Epithelial cell of prostate (primary cell): ENCODE measurements at regions not wholly inside any gene's neighbourhood (a gene's known extent, or its start where the extent isn't known, plus 50 kb on each side); places are given as distances from the start of the nearest gene placed in this dataset.

Experiments
- DNase-seq: peaks from one replicate; pipeline ENCODE4 v3.0.0-alpha.2; 2011; ENCODE audit warnings: low read depth, low spot score
- H3K27ac ChIP-seq: fragments of 450-650 bp; 2 replicates; pipeline ENCODE4 v1.5.1; 2017; ENCODE audit warnings: mild to moderate bottlenecking

GRCh38 chr14:82410064-82410463 lies 876.4 kb upstream of the SEL1L start:
- no peak overlapping the region for H3K27ac ChIP-seq
- no peak for DNase-seq

- no peak overlapping the region for H3K27ac ChIP-seq
- DNase-seq = no peak
Observed at GRCh38 chr14:82411298-82411697, 877.6 kb upstream of the SEL1L start.

DNA sequence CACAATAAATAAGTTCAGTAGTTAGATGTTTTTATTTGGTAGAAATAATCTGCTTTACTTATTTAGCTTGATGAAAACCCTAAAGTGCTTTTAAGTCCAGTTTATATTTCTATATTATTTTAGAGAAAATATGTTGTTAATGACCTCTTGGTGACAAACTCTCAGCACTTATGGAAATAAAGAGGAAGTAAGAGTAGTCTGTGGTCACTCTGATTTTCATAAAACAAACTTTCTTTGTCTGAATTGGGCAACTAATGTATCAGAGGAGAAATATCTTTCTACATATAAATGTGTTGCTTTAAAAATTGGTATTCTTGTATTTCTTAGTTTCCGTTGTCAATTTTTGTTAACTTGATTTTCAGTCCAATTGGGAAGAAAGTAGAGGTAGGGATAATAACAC lies 878.9 kb upstream of the SEL1L start:
- DNase-seq = no peak
- no peak overlapping the region for H3K27ac ChIP-seq

DNA sequence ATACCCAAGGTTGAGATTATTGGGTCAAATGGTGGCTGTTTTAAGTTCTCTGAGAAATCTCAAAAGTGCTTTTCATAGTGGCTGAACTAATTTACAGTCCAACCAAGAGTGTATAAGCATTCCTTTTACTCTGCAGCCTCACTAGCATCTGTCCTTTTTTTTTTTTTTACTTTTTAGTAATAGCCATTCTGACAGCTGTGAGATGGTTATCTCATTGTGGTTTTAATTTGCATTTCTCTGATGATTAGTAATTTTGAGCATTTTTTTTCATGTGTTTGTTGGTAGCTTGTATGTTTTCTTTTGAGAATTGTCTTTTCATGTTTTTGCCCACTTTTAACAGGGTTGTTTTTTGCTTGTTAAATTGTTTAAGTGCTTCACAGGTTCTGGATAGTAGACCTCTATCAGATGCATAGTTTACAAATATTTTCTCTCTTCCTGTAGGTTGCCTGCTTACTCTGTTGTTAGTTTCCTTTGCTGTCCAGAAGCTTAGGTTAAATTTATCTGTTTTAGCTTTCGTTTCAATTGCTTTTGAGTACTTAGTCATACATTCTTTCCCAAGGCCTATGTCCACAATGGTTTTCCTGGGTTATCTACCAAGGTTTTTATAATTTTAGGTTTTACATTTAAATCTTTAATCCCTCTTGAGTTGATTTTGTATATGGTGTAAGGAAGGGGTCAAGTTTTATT lies 881.3 kb upstream of the SEL1L start:
- no peak for DNase-seq
- no peak overlapping the region for H3K27ac ChIP-seq

DNA sequence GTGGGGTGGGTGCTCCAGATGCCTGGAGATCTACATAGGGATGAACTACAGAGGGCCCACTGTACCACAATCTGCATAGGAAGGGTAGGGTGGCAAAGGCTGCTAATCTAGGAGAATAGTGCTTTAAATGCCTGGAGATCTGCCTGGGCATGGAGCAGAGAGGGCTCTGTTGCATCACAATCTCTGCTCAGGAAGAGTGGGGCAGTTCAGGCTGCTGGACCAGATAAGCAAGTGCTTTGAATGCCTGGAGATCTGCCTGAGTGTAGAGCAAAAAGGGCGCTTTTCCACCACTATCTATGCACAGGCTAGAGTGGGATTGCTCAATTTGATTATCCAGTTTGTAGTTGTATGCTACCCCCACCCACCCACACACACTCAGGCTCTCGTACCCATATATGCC lies 886.3 kb upstream of the SEL1L start:
- no peak for DNase-seq
- no peak overlapping the region for H3K27ac ChIP-seq

DNA sequence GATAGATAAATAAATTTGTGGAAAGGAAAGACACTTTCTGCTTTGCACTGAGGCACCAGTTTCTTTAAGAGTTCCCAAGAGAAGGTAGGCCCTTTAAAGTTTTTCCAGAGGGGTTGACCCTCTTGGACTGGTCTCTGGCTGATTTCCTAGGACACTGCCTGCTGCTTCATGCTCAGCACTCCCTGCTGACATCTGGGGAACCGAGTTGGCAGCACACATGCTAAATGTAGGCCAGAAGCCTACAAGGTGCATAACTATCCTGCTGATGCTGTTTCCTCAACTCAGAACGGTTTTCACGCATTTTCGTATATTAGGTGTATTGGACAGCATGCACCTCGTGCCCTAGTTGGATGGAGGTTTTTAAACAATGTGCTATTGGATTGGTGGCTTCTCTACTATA lies 887.2 kb upstream of the SEL1L start:
- DNase-seq = no peak
- H3K27ac ChIP-seq = no peak overlapping the region

- no peak overlapping the region for H3K27ac ChIP-seq
- no peak for DNase-seq
Observed at GRCh38 chr14:82421286-82421685, 887.6 kb upstream of the SEL1L start.

DNA sequence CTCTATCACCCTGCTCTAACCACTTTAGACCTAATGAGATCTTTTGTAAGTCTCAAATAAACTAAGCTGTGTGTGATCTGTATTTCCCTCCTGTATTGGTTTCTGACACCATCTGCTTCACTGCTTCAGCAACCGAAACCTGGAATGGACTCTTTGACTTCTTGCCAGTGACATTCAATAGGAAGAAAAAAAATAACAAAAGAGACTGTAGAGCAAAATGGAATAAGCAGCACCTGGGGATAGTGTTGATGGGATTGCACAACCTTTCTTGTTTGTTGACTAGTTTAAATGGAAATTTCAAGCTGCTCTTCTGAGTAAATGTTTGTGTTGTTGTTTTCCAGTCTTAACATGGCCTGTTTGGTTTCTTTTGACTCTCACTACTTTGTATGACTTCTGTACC lies 888.6 kb upstream of the SEL1L start:
- H3K27ac ChIP-seq = no peak overlapping the region
- DNase-seq = no peak

DNA sequence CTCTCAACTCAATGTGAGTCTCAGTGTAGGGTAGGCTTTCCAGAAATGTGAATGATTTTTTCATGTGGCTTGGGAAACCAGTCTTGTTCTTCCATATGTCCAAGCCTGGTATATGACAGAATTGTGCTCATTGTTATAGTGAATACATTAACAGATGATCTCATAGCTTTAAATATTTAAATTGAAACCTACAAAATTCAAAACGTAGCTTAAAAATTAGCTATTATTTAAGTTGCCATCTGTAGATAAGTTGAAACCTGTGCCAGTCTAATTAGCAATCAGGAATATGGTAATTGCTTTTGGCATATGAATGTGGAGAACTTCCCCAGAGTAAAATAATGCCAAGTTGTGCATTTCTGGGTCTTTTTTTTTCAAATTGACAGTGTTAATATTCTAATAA lies 891.6 kb upstream of the SEL1L start:
- no peak for DNase-seq
- no peak overlapping the region for H3K27ac ChIP-seq

- H3K27ac ChIP-seq = no peak overlapping the region
- DNase-seq = no peak
Observed at GRCh38 chr14:82431031-82431430, 897.4 kb upstream of the SEL1L start.

DNA sequence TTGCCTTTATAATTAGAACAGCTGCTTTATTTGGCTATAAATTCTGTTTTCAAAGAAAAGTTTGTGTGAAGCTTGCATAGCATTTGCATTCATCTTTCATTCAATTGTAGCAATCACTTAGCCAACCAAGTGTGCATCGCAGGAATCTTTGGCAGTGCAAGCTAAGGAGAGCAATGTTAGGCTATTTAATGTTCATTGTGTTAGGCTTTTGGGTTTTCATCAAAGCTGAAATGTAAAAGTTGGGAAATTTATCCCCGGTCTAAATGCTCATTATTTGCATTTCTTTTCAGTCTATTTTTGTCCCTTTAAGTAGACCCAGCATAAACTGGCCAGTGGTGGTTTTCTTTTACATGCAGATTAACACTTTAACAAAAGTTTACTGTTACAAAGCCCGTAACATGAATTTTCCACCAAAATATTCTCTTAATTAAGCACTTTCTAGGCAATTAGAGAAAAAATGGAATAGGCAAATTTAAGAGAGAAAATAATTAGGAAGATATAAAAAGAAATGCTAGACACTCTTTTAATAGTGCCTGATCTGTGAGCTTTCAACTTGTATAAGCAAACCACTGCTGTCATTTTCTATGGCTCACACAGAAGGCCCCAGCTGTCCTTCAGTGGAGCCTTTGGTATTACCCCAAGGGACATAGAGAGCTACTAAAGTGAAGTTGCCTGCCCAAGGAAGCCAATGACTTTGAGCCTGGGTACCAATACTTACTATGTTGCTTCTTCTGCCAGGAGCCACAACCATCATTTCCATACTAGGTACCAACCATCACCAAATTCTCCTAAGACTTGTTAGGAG lies 898.9 kb upstream of the SEL1L start:
- no peak overlapping the region for H3K27ac ChIP-seq
- DNase-seq = no peak

DNA sequence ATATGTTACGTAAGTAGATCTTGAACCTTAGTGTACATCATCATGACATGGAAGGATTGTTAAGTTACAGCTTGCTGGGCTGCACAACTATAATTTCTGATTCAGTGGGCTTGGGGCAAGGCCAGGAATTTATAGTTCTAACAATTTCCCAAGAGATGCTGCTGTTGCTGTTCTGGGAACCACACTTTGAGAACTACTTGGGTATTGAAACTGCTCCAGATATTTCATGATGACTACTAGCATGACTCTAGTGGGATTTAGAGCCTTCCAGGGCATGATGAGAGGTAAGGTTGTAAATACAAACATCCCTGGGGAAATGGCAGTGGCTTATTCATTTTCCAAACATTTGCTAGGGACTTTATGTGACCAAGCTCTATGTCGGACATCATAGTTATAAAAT lies 904.8 kb upstream of the SEL1L start:
- H3K27ac ChIP-seq = no peak overlapping the region
- no peak for DNase-seq

GRCh38 chr14:82441270-82441669 lies 907.6 kb upstream of the SEL1L start:
- H3K27ac ChIP-seq = no peak overlapping the region
- DNase-seq = no peak

DNA sequence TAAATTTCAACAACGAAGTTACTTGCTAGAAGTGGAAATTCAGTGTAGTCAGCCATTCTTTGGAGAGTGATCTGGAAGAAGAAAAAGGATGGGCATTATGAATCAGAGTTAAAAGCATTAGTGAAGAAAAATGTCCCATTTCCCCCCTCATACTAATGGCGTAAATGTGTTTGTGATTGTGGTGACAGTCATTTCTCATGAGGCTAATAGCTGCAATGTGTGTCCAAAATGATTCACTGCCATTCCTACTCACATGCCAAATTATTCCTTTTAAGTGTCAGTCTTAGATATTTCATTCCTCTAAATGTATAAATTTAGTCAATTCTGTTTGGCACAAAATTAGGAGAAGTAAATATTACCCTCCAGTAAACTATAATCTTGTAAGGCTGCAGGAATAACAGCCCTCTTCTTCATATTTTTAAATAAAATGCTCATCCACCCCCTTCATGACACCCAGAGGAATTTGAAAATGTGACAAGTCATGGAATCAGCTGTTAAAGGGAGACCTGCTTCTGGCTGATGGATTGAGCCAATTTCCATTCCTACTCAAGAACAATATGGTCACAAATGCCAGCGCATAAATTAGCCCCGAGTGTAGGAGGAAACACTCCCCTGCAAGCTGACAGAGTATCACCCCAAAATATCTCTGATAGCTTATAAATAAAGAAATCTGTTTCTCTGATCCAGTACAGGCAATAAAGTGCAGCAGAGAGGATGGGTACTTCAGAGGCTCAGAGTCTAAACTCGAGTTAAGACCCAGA lies 912.3 kb upstream of the SEL1L start:
- DNase-seq = no peak
- H3K27ac ChIP-seq = no peak overlapping the region

DNA sequence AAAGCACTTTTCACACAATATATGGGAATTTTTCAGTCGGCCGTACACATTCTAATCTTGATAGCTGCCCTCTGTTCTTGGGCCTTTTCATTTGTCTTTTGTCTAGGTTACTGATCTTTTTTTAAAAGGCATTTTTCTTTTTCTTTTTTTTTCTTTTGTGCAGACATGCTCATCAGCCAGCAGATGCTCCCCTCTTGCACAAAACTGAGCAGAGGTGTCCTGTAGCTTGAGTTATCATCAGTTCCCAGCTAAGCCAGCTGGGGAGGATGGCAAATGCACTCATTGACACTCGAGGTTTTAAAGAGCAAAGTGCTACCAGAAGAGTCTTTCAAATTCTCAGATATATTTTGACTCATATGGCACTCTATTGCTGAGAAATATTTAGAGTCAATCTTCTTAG lies 913.9 kb upstream of the SEL1L start:
- no peak for DNase-seq
- no peak overlapping the region for H3K27ac ChIP-seq

- H3K27ac ChIP-seq = no peak overlapping the region
- DNase-seq = no peak
Observed at GRCh38 chr14:82449926-82450468, 916.3 kb upstream of the SEL1L start.

GRCh38 chr14:82451675-82452074 lies 918.0 kb upstream of the SEL1L start:
- DNase-seq = no peak
- H3K27ac ChIP-seq = no peak overlapping the region

GRCh38 chr14:82482345-82482744 lies 948.7 kb upstream of the SEL1L start:
- no peak for DNase-seq
- H3K27ac ChIP-seq = no peak overlapping the region

- no peak for DNase-seq
- no peak overlapping the region for H3K27ac ChIP-seq
Observed at GRCh38 chr14:82488473-82488872, 954.8 kb upstream of the SEL1L start.

DNA sequence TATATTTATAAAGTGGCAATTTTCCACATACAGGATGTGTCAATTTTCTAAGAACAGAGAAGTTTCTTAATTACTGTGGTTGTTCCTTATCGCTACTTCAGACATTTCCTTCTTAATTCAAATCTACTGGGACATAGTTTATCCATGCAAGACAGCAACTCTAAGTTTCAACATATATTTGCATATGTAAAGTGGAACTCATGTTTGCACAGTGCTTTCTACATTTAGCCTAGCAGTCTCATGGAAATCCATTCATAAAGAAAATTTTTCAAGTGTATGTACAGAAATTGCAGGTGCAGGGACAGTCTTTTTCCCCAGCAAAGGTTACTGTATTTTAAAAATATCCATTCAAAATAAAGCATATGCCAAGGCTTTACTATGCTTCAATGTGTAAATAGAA lies 956.7 kb upstream of the SEL1L start:
- no peak overlapping the region for H3K27ac ChIP-seq
- no peak for DNase-seq

GRCh38 chr14:82492157-82492556 lies 958.5 kb upstream of the SEL1L start:
- H3K27ac ChIP-seq = no peak overlapping the region
- DNase-seq = no peak
